ENCODE measurements at regions not wholly inside any gene's neighbourhood (a gene's known extent, or its start where the extent isn't known, plus 50 kb on each side); places are given as distances from the start of the nearest gene placed in this dataset.
"Not testable (repeated sequence)": the region's sequence is repeated elsewhere in the genome, so short reads cannot be mapped to it uniquely, and the experiment has no call there.

GRCh38 chr2:138066139-138066806 is 102.0 kb downstream of the HNMT start:
- Histone ChIP-seq H3K9me3 (no peaks in the 10 kb centered on the region), H3K4me1 (no peaks in the 10 kb centered on the region), H3K27ac (no peak overlapping the region), H3K27me3 (no peaks in the 10 kb centered on the region), H3K36me3 (no peaks in the 10 kb centered on the region), H3K4me3 (no peak overlapping the region)
- ATAC-seq (no peak), DNase-seq (no peak)
- no peak for TF ChIP-seq CTCF (IDR thresholded peaks at IDR 0.05)
- intact Hi-C loops (cut with DNase I) = no loop called here

- no peak for TF ChIP-seq CTCF (IDR thresholded peaks at IDR 0.05)
- H3K27me3 ChIP-seq = no peaks in the 10 kb centered on the region
- ATAC-seq (no peak), DNase-seq (no peak)
- H3K4me1 ChIP-seq = no peaks in the 10 kb centered on the region
- H3K27ac ChIP-seq = no peak overlapping the region
- H3K36me3 ChIP-seq = no peaks in the 10 kb centered on the region
- no peaks in the 10 kb centered on the region for H3K9me3 ChIP-seq
- H3K4me3 ChIP-seq = no peak overlapping the region
- intact Hi-C loops (cut with DNase I) = no loop called here
Observed at GRCh38 chr2:138066841-138067240, 102.6 kb downstream of the HNMT start.

- H3K36me3 ChIP-seq; H3K9me3 ChIP-seq; DNase-seq; H3K27ac ChIP-seq; H3K4me1 ChIP-seq; H3K27me3 ChIP-seq; ATAC-seq; H3K4me3 ChIP-seq; intact Hi-C loops (cut with DNase I): not testable (repeated sequence)
Observed at GRCh38 chr2:138068669-138069068, 104.4 kb downstream of the HNMT start.

- DNase-seq = peak; percentile 56
- intact Hi-C loops (cut with DNase I); H3K27me3 ChIP-seq; H3K9me3 ChIP-seq; H3K36me3 ChIP-seq; H3K4me3 ChIP-seq; H3K27ac ChIP-seq; ATAC-seq; H3K4me1 ChIP-seq: not testable (repeated sequence)
Observed at GRCh38 chr2:138071042-138071719, 106.9 kb downstream of the HNMT start.

GRCh38 chr2:138071720-138072719 is 107.7 kb downstream of the HNMT start:
- no peaks in the 10 kb centered on the region for H3K36me3 ChIP-seq
- no peak overlapping the region for H3K4me3 ChIP-seq
- H3K27me3 ChIP-seq = no peaks in the 10 kb centered on the region
- H3K27ac ChIP-seq = no peak overlapping the region
- no peaks in the 10 kb centered on the region for H3K4me1 ChIP-seq
- DNase-seq (no peak), ATAC-seq (no peak)
- intact Hi-C loops (cut with DNase I) = no loop called here
- no peaks in the 10 kb centered on the region for H3K9me3 ChIP-seq
- no peak for TF ChIP-seq CTCF (IDR thresholded peaks at IDR 0.05)

GRCh38 chr2:138078153-138078552 is 113.9 kb downstream of the HNMT start:
- H3K4me3 ChIP-seq = no peak overlapping the region
- H3K4me1 ChIP-seq = no peaks in the 10 kb centered on the region
- no peaks in the 10 kb centered on the region for H3K9me3 ChIP-seq
- no peaks in the 10 kb centered on the region for H3K27me3 ChIP-seq
- no peaks in the 10 kb centered on the region for H3K36me3 ChIP-seq
- DNase-seq (no peak), ATAC-seq (no peak)
- intact Hi-C loops (cut with DNase I) = no loop called here
- no peak for TF ChIP-seq CTCF (IDR thresholded peaks at IDR 0.05)
- H3K27ac ChIP-seq = no peak overlapping the region
